Adrenal gland (tissue), 9 donors: ENCODE measurements at regions not wholly inside any gene's neighbourhood (a gene's known extent, or its start where the extent isn't known, plus 50 kb on each side); places are given as distances from the start of the nearest gene placed in this dataset.

Experiments used
- DNase-seq, 7 donors: peaks; one replicate each; pipeline ENCODE4 v3.0.0-alpha.2; 2019 to 2020
- H3K27ac ChIP-seq, 5 donors: fragments of 200-600 bp; sonication (generic) in 4 of 5; 1 replicate in 3 of 5; 2 replicates in 2 of 5; pipeline versions ENCODE4 v1.5.1 to v1.8.0; 2016 to 2020; ENCODE audit warnings: mild to moderate bottlenecking in 1 of 5
- H3K27me3 ChIP-seq: fragments of 200-600 bp; 2 replicates; pipeline ENCODE4 v1.8.0; 2021
- H3K36me3 ChIP-seq, 2 donors: fragments of 200-600 bp; replicated peaks in 1 of 2; 1 replicate in 1 of 2; 2 replicates in 1 of 2; pipeline versions ENCODE4 v1.5.1 to v1.8.0; 2018 to 2022
- H3K4me1 ChIP-seq, 2 donors: fragments of 200-600 bp; replicated peaks in 1 of 2; 1 replicate in 1 of 2; 2 replicates in 1 of 2; pipeline versions ENCODE4 v1.5.1 to v1.8.0; 2018 to 2021
- H3K4me3 ChIP-seq, 4 donors: fragments of 200-600 bp; sonication (generic) in 3 of 4; one replicate each; pipeline ENCODE4 v1.5.1; 2016 to 2018
- H3K9me3 ChIP-seq, 3 donors: fragments of 200-600 bp; sonication (generic) in 1 of 3; replicated peaks in 1 of 3; 1 replicate in 2 of 3; 2 replicates in 1 of 3; pipeline versions ENCODE4 v1.5.1 to v1.8.0; 2016 to 2021
- POLR2A ChIP-seq, 2 donors: fragments of 450-650 bp; IDR thresholded peaks; one replicate each; pipeline ENCODE4 v1.6.1; 2017; ENCODE audit warnings: antibody characterized with exemption in 2 of 2, mild to moderate bottlenecking in 2 of 2, moderate library complexity in 1 of 2
- whole genome bisulfite sequencing, 4 donors: extraction: QIAGEN DNeasy Blood & Tissue Kit in 2 of 4; methylation state at CpG; one replicate each; pipeline versions ENCODE4 v1.1.5 to v1.1.7; 2013 to 2017; 5-methylcytosine and 5-hydroxymethylcytosine counted together
- intact Hi-C, 2 donors: fragments of 100-400 bp; cut with DNase I; formaldehyde crosslinking; loops; one replicate each; pipeline versions ENCODE4 v1.14.1 to v1.15.0; 2022 to 2023
- TF ChIP-seq, protein P1 (sequence below), 6 experiments: fragments of 450-650 bp in 4 of 6; fragments of 200-600 bp in 2 of 6; sonication (generic) in 1 of 6; IDR thresholded peaks; 1 replicate in 5 of 6; 2 replicates in 1 of 6; pipeline versions ENCODE4 v1.5.1 to v1.8.0; 2016 to 2021; ENCODE audit warnings: antibody characterized with exemption in 6 of 6, mild to moderate bottlenecking in 2 of 6, moderate library complexity in 1 of 6
- donor health status: healthy with polysubstance abuse.
- donor health status: Bipolar disorder and iron deficiency.
- donor health status: DM: yes; HTN: yes; CAD: no.
- donor health status: DM: no; HTN: no; CAD: no.
- donor health status: DM: no; HTN: no; CAD: no.

- intact Hi-C loops, result no loop called here
- no peak for DNase-seq
- H3K27me3 ChIP-seq, result peaks cover 15% of the 10 kb centered on the region
- 67 to 95% (median 88%) methylated on average over 3 to 19 of the region's 19 CpGs; no CpG with 5 or more reads in 1 of the 4 donors for WGBS, 4 donors
- no peak overlapping the region for H3K27ac ChIP-seq
- H3K9me3 ChIP-seq, result no peaks in the 10 kb centered on the region
- H3K4me1 ChIP-seq, result no peaks in the 10 kb centered on the region
- TF ChIP-seq POLR2A (IDR thresholded peaks at IDR 0.05), result no peak
- TF ChIP-seq, protein P1, sequence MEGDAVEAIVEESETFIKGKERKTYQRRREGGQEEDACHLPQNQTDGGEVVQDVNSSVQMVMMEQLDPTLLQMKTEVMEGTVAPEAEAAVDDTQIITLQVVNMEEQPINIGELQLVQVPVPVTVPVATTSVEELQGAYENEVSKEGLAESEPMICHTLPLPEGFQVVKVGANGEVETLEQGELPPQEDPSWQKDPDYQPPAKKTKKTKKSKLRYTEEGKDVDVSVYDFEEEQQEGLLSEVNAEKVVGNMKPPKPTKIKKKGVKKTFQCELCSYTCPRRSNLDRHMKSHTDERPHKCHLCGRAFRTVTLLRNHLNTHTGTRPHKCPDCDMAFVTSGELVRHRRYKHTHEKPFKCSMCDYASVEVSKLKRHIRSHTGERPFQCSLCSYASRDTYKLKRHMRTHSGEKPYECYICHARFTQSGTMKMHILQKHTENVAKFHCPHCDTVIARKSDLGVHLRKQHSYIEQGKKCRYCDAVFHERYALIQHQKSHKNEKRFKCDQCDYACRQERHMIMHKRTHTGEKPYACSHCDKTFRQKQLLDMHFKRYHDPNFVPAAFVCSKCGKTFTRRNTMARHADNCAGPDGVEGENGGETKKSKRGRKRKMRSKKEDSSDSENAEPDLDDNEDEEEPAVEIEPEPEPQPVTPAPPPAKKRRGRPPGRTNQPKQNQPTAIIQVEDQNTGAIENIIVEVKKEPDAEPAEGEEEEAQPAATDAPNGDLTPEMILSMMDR (IDR thresholded peaks at IDR 0.05), result no peak
- H3K36me3 ChIP-seq, result no peaks in the 10 kb centered on the region
- no peak overlapping the region for H3K4me3 ChIP-seq
These were observed 464.1 kb upstream of the DIPK2B start for GRCh38 chrX:45664727-45665290.

DNA sequence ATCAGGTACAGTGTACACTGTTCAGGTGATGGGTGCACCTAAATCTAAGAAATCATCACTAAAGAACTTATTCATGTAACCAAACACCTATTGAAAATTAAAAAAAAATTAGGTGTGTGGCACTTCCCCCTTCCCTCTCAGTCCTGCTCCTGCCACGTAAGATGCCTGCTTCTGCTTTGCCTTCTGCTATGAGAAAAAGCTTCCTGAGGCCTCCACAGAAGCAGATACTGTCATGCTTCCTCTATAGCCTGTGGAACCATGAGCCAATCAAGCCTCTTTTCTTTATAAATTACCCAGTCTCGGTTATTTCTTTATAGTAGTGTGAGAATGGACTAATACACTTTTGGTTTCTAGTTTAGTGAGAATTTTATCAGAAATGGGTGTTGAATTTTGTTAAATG is 459.8 kb upstream of the DIPK2B start:
- DNase-seq, result no peak
- Histone ChIP-seq H3K4me1 (no peaks in the 10 kb centered on the region), H3K9me3 (no peaks in the 10 kb centered on the region), H3K36me3 (no peaks in the 10 kb centered on the region), H3K4me3 (no peak overlapping the region), H3K27ac (no peak overlapping the region), H3K27me3 (peaks cover 5% of the 10 kb centered on the region)
- intact Hi-C loops, result no loop called here
- 46 to 53% (median 49%) methylated on average over 2 of the region's 2 CpGs for WGBS, 4 donors
- TF ChIP-seq POLR2A (IDR thresholded peaks at IDR 0.05), result no peak
- TF ChIP-seq, protein P1 (IDR thresholded peaks at IDR 0.05), result no peak

DNA sequence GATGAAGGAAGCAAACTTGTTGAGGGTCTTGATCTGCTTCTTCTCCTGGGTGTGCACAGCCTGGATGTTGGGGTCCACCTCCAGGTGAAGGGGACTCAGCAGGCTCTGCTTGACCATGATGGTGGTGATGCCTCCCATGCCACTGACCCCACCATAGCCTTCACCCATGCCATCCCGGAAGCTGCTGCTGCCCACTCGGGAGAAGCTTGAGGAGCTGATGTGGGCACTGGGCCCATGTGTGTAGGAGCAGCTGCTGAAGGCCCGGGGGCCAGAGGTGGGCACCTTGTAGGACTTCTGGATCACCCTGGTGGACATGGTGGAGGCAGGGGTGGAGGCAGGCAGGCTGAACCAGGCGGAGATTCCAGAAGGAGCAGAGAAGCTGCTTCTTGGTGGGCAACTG is 432.7 kb upstream of the DIPK2B start:
- peaks cover 22% of the 10 kb centered on the region for H3K27me3 ChIP-seq
- H3K4me3 ChIP-seq, result no peak overlapping the region
- H3K9me3 ChIP-seq, result no peaks in the 10 kb centered on the region
- H3K36me3 ChIP-seq, result no peaks in the 10 kb centered on the region
- DNase-seq, result no peak
- intact Hi-C loops, result no loop called here
- no peaks in the 10 kb centered on the region for H3K4me1 ChIP-seq
- no peak for TF ChIP-seq POLR2A (IDR thresholded peaks at IDR 0.05)
- TF ChIP-seq, protein P1 (IDR thresholded peaks at IDR 0.05), result no peak
- WGBS, 4 donors, result 0 to 74% (median 48%) methylated on average over 1 to 4 of the region's 4 CpGs
- H3K27ac ChIP-seq, result no peak overlapping the region

DNA sequence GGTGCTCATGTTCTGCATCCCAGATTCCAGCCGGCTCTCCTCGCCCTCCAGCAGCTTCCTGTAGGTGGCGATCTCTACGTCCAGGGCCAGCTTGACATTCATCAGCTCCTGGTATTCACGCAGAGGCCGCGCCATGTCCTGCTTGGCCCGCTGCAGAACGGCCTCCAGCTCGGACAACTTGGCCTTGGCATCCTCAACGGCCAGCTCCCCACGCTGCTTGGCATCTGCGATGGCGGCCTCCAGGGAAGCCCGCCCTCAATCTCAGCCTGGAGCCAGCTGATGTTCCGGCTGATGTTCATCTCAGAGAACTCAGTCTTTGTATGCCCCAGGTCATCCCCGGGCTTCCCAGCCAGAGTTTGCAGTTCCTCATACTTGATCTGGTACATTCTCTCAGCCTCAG is 431.8 kb upstream of the DIPK2B start:
- intact Hi-C loops, result no loop called here
- TF ChIP-seq, protein P1 (IDR thresholded peaks at IDR 0.05), result no peak
- TF ChIP-seq POLR2A (IDR thresholded peaks at IDR 0.05), result no peak
- Histone ChIP-seq H3K27me3 (peaks cover 22% of the 10 kb centered on the region), H3K4me3 (no peak overlapping the region), H3K4me1 (no peaks in the 10 kb centered on the region), H3K9me3 (no peaks in the 10 kb centered on the region), H3K36me3 (no peaks in the 10 kb centered on the region), H3K27ac (no peak overlapping the region)
- no peak for DNase-seq
- WGBS, 4 donors, result 80 to 92% (median 86%) methylated on average over 11 to 17 of the region's 17 CpGs
